ENCODE measurements at regions not wholly inside any gene's neighbourhood (a gene's known extent, or its start where the extent isn't known, plus 50 kb on each side); places are given as distances from the start of the nearest gene placed in this dataset.
"Not testable (repeated sequence)": the region's sequence is repeated elsewhere in the genome, so short reads cannot be mapped to it uniquely, and the experiment has no call there.

DNA sequence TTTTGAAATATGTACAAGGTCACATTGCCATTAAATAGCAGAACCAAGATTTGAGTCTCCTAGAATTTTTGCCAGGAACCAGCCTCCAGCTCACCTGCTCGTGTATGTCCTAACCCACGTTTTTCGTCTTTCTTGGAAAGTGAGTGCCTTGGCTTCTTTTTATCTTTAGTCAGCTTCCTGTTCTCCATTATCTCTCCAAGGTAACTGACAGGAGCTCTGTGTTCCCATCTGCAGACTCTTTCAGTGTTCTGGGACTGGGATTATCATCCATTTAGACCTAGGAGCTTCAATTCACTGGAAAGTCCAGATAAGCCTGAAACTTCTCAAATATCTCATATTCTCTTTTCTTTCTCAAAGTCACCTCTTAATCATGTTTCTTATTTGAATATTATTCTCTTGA, 193.7 kb downstream of the ZIC5 start:
- DNase-seq (ENCODE audit: low read depth): no peak

DNA sequence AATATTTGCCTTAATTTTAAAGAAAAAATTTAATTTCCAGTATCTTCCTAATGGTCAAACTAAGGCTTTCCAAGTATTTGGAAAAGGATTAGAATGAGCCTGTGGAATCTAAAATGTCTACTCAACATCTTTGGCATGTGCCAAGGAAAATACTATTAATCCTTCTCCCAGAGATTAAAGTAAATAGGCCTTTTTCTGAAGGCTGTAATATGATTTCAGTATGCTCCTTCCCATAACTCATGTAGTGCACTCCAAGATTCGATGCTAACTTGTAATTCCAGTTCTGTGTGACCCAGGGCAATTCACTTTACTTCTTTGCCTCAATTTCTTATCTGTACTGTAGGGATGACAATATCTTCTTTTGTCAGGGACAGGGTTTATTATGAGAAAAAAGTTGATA, 196.9 kb downstream of the ZIC5 start:
- DNase-seq (ENCODE audit: low read depth): no peak

DNA sequence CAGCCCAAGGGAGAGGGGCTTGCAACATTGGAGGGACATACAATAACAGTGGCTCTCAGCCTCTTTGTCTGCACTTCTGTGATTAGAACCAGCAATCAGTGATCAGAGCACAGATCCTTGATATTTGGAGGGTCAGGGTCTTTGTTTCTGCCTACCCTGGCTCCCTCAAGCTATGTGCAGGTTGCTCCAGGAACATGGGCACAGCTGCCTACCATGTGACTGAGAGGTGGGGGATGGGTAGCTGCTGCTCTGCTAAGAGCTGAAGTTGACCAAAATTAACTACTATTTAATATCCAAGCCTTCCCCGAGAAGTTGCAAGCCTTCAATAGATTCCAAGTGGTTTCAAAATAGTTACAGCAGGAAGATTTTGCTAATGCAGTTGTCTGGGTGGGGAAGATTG, 202.6 kb downstream of the ZIC5 start:
- DNase-seq (ENCODE audit: low read depth): no peak

DNA sequence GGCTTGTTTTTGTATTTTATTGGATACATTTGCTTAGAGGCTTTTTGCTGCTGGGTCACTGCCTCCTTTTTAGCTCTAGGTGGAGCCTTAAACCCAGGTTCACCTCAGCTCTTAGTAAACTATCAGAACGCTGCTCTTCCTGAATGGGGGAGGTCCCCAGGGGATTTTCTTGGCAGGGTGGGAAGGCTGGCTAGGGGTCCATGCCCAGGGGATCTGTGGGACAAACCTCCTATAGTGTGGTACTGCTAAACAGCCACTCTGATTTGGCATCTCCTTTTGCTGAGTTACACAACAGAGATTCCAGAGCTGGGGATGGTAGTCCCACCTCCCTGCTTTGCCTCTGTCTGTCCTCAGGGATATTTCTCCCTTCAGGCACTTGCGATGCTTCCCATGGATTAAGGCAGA, 204.9 kb downstream of the ZIC5 start:
- DNase-seq (ENCODE audit: low read depth): peak; percentile 22

DNA sequence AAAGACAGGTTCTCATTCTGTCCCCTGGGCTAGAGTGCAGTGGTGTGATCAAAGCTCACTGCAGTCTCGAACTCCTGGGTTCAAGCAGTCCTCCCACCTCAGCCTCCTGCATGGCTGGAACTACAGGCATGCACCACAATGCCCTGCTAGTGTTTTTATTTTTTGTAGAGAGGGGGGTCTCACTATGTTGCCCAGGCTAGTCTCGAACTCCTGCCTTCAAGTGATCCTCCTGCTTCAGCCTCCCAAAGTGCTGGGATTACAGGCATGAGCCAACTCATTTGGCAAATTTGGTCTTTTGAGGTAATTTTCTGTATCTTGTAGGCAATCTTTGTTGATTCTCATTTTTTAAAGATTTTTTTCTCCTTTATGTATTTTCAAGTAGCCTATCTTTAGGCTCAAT, 205.7 kb downstream of the ZIC5 start:
- DNase-seq (ENCODE audit: low read depth): no peak

DNA sequence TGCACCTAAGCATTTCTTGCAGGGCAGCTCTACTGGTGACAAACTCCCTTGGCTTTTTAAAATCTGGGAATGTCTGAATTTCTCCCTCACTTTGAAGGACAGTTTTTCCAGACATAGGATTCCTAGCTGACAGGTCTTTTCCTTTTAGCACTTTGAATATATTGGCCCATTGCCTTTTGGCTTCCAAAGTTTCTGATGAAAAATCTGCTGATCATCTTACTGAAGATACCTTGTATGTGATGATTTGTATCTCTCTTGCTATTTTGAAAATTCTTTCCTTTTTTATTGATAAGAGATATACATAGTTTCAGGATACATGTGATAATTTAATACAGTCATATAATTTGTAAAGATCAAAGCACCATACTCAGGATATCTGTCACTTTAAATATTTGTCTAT, 211.1 kb downstream of the ZIC5 start:
- DNase-seq (ENCODE audit: low read depth): no peak

DNA sequence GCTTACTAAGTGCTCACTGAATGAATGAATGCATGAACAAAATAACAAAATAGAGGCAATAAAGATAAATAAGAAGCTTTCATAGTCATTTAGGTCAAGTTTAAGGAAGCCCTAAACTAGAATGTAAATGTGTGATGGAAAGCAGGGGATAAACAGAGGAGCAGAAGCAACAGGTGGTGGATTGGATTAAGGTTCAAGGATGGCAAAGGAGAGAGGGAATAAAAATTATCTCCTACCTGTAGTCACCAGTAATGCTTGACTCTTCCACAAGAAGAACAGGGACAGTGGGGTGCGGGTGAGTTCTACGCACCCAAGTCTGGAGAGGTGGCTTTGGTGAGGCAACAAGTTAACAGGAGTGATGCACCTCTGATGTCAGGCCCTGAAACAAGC, 212.4 kb downstream of the ZIC5 start:
- no peak for DNase-seq (ENCODE audit: low read depth)

DNA sequence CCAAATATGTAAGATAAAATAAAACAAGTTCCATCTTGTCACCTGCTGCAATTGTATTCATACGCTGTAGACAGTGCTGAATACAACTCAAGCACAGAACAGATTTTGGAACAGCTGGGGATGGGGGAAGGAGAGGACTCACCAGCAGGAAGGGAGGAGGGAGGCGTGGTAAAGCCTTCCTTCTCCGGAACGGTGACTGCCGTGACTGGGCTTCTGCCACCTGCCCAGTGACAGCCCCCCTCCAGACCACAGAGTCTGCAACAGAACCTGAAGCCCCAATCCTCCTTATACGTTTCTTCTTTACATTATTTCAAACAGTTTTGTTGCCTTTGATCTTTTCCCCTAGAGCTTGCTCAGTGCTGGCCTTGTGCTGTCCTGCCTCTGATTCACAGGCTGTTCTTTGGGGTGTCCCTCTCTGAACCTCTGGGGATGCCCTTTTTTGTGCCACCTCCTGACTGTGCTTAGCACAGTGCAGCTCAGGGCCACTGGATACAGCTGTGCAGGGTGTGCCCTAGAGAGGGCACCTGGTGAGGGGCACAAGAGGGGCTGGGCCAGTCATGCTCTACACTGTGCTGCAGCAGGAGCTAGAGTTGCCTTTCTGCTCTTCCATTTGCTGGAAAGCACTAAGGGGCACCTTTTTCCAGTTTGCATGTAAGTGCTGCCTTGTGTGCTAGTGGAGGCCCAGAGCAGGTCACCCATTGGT, 213.0 kb downstream of the ZIC5 start:
- no peak for DNase-seq (ENCODE audit: low read depth)

DNA sequence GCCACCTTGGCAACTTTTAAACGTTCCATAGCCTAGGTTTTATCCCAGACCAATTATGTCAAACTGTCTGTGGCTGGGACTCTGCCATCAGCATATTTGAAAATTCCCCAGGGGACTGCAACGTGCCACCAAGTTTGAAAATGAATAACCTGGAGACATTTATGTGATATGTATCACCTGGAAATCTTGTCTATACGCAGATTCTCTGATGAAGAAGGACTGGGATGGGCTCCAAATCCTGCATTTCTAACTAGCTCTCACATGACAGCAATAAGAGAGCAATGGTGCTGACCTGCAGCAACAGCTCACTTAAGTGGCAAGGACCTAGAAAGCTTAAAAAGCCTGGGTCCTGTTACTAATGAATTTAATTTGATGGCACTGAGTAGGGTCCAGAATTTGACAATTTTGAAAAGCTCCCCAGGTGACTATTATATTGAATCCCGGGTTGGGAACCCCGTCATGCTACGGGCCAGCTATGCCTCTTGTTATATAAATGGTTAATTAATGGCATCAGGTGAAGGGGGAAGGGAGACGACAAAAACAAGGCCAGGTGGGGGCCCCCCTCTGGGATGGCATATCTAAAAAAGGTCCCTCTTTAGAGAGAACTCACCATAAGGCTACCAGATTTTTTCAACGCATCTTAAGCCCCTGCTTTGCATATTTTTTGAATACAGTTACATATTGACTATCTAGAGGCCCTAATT, 213.7 kb downstream of the ZIC5 start:
- no peak for DNase-seq (ENCODE audit: low read depth)

DNA sequence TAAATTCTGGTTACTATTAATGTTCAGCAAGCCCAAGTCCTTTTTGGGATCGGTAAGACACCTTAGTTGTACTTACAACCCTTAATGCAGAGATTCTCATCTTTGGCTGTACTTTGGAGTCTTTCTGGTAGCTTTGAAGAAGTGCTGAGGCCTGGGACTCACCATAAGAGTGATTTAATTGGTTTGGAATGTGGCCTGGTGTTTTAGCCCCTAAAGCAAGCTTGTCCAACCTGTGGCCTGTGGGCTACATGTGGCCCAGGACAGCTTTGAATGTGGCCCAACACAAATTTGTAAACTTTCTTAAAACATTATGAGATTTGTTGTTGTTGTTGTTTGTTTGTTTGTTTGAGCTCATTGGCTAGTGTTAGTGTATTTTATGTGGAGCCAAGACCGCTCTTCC, 215.3 kb downstream of the ZIC5 start:
- no peak for DNase-seq (ENCODE audit: low read depth)

DNA sequence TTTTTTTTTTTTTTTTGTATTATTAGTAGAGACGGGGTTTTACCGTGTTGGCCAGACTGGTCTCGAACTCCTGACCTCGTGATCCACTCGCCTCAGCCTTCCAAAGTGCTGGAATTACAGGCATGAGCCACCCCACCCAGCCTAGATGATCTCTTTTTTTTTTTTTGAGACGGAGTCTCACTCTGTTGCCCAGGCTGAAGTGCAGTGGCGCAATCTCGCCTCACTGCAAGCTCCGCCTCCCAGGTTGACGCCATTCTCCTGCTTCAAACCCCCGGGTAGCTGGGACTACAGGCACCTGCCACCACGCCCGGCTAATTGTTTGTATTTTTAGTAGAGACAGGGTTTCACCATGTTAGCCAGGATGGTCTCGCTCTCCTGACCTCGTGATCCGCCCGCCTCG, 216.8 kb downstream of the ZIC5 start:
- DNase-seq (ENCODE audit: low read depth): not testable (repeated sequence)

DNA sequence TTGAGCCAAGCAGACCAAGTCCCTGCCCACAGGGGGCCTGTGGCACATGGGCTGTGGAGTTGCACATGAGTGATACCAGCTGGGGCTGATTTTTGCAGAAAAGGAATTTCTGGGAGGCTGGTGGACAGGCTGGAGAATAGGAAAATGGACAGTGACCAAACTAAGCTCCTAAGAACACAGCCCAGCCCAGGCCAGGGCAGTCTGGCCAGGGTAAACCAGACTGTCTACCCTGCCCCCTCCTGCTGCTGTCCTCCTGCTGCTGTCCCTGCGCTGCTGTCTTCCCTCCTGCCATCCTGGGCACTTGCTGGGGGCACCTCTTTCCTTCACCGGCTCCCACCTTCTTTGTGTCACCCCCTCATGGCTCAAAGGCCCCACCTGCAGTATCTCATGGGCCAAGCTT, 219.2 kb downstream of the ZIC5 start:
- no peak for DNase-seq (ENCODE audit: low read depth)

DNA sequence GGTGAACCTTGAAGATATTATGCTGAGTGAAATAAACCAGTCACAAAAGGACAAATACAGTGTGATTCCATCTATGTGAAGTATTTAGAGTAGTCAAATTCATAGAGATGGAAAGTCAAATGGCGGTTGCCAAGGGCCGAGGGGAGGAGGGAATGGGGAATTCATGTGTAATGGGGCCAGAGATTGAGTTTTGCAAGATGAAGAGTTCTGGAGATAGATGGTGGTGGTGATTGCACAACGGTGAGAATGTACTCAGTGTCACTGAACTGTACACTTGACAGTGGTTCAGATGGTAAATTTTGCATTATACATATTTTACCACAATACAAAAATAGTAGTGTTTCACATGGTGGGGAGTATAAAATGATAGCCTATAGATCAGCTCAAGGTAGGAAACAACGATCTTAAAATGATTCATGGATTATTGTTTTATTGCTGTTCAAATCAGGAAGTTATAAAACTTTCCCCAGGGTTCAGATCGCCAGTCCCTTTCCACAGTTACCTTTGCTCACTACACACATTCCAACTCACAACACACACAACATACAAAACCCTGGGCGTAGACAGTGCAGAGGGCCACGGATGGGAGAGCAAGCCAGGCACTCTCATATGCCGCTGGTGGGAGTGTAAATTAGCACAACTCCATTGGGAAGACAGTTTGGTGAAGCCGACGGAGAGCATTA, 219.9 kb downstream of the ZIC5 start:
- no peak for DNase-seq (ENCODE audit: low read depth)

DNA sequence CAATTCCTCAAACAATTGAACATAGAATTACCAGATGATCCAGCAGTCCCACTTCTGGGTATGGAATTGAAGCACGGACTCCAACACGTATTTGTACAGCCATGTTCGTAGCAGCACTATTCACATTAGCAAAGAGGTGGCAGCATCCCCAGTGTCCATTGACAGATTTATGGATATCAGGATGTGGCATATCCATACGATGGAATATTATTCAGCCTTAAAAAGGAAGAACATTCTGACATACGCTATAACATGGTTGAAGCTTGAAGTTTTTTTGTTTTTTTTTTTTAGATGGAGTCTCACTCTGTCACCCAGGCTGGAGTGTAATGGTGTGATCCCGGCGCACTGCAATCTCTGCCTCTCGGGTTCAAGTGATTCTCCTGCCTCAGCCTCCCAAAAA, 220.6 kb downstream of the ZIC5 start:
- DNase-seq (ENCODE audit: low read depth): no peak

DNA sequence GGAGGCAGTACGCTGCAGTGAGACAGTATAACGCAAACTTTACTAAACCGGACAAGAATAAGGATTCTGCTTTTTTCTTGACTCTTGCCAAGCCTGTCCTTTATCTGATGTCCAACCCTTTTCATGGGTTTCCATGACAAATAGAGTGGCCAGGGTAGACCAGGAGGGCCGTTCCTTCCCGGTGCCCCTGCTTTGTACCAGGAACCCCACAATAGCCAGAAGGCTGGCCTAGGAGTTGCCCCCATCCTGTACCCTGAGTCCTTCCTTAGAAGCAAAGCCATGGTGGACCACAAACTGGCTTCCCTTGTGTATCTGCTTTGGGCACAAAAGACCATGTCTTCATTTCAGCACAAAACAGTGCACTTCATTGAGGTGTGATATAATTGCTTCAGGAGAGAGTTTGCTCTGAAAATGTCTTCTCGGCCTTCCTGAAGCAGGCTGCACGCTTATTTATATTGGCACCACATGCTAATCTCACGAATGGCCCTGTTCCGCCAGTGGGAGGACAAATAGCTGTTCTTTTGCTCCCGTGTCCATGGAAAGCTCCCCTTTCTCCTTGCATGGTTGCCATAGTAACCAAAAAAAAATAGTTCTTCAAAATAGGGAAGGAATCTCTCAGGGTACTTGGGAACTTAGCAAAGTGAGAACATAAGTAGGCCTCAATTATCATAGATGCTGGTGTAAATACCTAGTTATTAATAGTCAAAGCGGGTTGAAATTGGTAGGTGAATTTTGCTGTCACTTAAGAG, 222.1 kb downstream of the ZIC5 start:
- no peak for DNase-seq (ENCODE audit: low read depth)

DNA sequence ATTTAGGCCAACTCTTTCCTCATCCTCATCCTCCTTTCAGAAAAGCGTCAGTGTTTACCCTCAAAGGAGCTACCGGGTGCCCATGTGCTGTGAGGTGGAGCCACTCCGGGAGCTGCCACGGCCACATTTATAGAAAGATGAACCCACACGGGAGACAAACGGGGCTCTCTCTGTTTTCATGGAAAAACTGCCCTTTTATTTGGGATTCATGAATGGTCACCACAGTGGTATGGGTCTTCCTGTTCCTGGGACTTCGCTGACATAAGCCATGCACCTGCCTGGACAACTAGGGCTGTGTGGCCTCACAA, 224.2 kb downstream of the ZIC5 start:
- no peak for DNase-seq (ENCODE audit: low read depth)

DNA sequence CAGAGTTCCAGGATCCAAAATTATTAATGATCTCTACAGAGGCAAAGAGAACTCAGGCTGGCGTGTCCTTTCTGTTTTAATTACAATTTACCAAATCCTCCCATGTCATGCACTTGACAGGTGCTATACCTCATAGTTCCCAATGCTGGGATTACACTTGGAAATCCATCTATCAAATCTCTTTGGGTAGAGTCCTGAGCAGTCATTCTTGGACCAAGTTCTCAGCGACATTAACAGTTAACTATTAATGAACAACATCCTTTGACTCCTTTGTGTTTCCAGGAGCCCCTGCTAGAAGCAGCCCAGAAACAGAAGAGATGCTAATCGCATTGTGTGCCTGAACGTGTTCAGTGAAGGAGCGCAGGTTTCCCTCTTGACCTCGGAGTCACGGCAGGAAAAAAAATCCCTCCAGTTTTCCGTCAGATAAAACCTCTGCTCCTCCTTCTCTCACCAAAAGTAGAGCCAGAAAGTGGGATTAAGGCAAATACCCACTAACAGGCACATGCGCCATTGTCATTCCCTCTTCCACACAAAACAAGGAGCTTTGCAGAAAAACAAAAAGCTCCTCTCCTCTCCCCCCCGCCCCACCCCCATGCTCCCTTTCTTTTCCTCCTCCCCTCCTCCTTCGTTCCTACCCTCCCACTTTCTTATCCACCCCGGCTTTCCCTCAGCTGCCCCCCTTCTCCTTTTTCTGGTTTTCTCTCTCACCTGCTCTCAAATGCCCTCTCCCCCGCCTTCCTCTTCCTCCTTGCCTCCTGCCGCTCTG, 224.7 kb downstream of the ZIC5 start:
- DNase-seq (ENCODE audit: low read depth): no peak

DNA sequence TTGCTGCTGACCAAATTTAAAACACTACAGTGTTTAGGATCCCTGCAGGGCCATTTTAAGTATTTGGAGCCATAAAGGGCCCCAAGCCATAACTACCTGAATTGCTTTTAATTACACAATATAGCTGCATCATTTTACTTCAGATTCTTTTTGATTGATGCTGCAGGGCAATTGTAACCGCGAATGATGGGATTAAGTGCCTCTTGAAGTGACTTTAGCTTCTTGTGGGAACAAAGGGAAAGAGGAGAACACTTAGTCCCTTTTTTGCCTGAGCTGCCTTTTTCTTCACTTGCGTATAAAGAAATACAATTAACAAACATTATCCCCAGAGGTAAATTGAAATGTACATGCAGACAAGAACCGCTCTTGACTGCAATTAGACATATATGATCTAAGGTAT, 228.5 kb downstream of the ZIC5 start:
- DNase-seq (ENCODE audit: low read depth): no peak

DNA sequence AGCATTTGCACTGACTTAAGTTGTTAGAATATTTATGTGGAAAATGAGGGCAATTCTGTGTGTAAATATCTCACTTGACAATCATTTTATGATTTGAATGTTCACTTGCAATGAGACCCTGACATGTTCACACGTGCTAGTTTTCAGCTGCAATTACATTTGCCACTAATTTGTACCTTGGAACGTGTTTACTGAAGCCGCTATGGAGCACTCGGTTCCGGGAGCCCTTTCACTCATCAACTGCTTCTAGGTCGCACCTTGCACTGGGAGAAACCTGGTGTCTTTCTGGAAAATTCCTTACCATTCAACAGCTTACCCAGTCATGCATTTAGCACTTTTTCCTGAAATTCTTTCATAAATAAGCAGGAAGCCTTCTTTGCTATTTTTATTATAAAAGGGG, 229.6 kb downstream of the ZIC5 start:
- no peak for DNase-seq (ENCODE audit: low read depth)

DNA sequence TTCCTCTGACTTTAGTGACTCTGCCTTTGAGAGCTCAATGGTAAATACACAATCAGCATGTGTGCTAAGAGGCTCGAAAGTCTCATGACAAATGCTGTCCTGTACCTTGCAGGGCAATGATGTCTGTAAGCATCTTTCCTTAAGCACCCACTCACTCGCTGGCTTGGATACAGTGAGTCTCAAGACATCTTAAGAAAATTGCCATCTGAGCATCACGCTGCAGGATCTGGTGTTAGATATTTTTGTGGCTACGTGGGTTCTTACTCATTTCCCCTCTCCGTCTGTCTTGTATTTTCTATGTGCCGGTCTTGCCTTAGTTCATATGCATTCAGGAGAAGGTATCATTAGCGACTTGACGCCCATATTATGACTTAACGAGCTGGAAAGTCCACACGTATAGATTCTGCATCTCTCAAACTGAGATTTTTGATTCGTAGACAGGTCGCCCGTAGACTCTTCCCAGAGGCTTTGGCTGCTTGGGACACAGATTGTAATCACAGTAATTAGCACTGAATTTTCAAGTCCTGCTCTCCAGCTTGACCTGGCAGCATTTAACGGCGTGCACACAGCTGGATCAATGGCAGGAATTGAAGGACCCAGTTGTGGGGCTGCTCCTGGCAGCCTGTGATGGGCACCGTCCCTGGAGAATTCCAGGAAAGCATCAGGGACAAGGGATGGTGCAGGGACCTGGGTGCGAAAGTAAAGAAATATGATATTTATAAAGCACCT, 231.2 kb downstream of the ZIC5 start:
- peak; percentile 50 for DNase-seq (ENCODE audit: low read depth)

DNA sequence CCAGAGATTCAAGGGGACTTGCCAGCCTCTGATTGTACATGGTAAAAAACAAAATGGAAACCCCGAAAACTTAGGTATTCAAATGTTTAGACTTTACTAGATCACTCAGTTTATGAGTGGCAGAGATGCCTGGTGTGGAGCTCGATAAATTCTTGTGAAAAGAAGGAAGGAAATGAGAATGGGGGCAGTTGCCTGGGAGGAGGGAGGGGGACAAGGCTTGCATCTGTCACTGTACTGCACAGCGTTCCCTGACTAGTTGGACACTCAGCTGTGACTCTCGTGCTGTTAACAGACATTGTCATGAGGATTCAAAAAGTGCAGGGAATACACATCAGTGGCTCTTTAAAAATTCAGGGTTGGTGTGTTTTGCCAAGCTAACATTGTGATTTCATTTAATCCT, 232.9 kb downstream of the ZIC5 start:
- DNase-seq (ENCODE audit: low read depth): no peak

Data from ELR (cell line).